OCI-LY7 (cell line): ENCODE measurements at regions not wholly inside any gene's neighbourhood (a gene's known extent, or its start where the extent isn't known, plus 50 kb on each side); places are given as distances from the start of the nearest gene placed in this dataset.

ENCODE experiments used
- CTCF ChIP-seq: fragments of 200-600 bp; sonication (generic); conservative IDR thresholded peaks from 2 replicates; pipeline ENCODE4 v1.5.1; 2014; ENCODE audit warnings: mild to moderate bottlenecking, antibody characterized with exemption, low read length, moderate library complexity, mixed read lengths
- EZH2phosphoT487 ChIP-seq: fragments of 200-600 bp; sonication (generic); IDR thresholded peaks from 2 replicates; pipeline ENCODE4 v1.6.1; 2018; ENCODE audit warnings: low read depth, borderline replicate concordance, mild to moderate bottlenecking, mixed run types, antibody characterized with exemption, low read length, moderate library complexity, mixed read lengths

GRCh38 chr9:107862323-107862722 is 372.8 kb upstream of the KLF4 start:
- no peak for TF ChIP-seq CTCF
- TF ChIP-seq EZH2phosphoT487, result no peak
